ENCODE measurements at regions not wholly inside any gene's neighbourhood (a gene's known extent, or its start where the extent isn't known, plus 50 kb on each side); places are given as distances from the start of the nearest gene placed in this dataset.
A peak's percentile ranks its signal among the peaks of the same experiment; 100 is the strongest.

- Histone ChIP-seq H3K27ac (no peak overlapping the region), H3K4me3 (no peak overlapping the region)
These were observed 317.2 kb upstream of the KCNJ16 start for GRCh38 chr17:69757688-69758430.

GRCh38 chr17:69760562-69760961 lies 314.5 kb upstream of the KCNJ16 start:
- Histone ChIP-seq H3K4me3 (no peak overlapping the region), H3K27ac (no peak overlapping the region)

- H3K4me3 ChIP-seq: no peak overlapping the region
- no peak overlapping the region for H3K27ac ChIP-seq
These were observed 314.0 kb upstream of the KCNJ16 start for GRCh38 chr17:69761011-69761410.

GRCh38 chr17:69761767-69762321 lies 313.2 kb upstream of the KCNJ16 start:
- peak overlapping the region in 1 of 21 experiments; percentile 42 for H3K27ac ChIP-seq
- H3K4me3 ChIP-seq: no peak overlapping the region

- Histone ChIP-seq H3K27ac (peak overlapping the region in 1 of 21 experiments; percentile 42), H3K4me3 (no peak overlapping the region)
These were observed 312.7 kb upstream of the KCNJ16 start for GRCh38 chr17:69762359-69762758.

- Histone ChIP-seq H3K27ac (peak overlapping the region in 1 of 21 experiments; percentile 42), H3K4me3 (no peak overlapping the region)
These were observed 312.3 kb upstream of the KCNJ16 start for GRCh38 chr17:69762766-69763165.

GRCh38 chr17:69763503-69763902 lies 311.5 kb upstream of the KCNJ16 start:
- H3K27ac ChIP-seq: no peak overlapping the region
- H3K4me3 ChIP-seq: no peak overlapping the region

- no peak overlapping the region for H3K27ac ChIP-seq
- no peak overlapping the region for H3K4me3 ChIP-seq
These were observed 310.9 kb upstream of the KCNJ16 start for GRCh38 chr17:69764146-69764545.

- H3K27ac ChIP-seq: no peak overlapping the region
These were observed 306.0 kb upstream of the KCNJ16 start for GRCh38 chr17:69769050-69769449.

GRCh38 chr17:69773081-69773480 lies 301.9 kb upstream of the KCNJ16 start:
- Histone ChIP-seq H3K27ac (no peak overlapping the region), H3K4me3 (no peak overlapping the region)

More at GRCh38 chr17:69769050-69769449, 306.0 kb upstream of the KCNJ16 start:
- no peak overlapping the region for H3K4me3 ChIP-seq

- no peak overlapping the region for H3K4me3 ChIP-seq
- H3K27ac ChIP-seq: no peak overlapping the region
These were observed 295.4 kb upstream of the KCNJ16 start for GRCh38 chr17:69779378-69780214.

- Histone ChIP-seq H3K4me3 (no peak overlapping the region), H3K27ac (no peak overlapping the region)
These were observed 291.2 kb upstream of the KCNJ16 start for GRCh38 chr17:69783865-69784264.

GRCh38 chr17:69788957-69789356 lies 286.1 kb upstream of the KCNJ16 start:
- no peak overlapping the region for H3K27ac ChIP-seq
- H3K4me3 ChIP-seq: no peak overlapping the region

GRCh38 chr17:69796078-69796477 lies 278.9 kb upstream of the KCNJ16 start:
- Histone ChIP-seq H3K4me3 (no peak overlapping the region), H3K27ac (no peak overlapping the region)

- Histone ChIP-seq H3K4me3 (no peak overlapping the region), H3K27ac (no peak overlapping the region)
These were observed 274.2 kb upstream of the KCNJ16 start for GRCh38 chr17:69800870-69801269.

- no peak overlapping the region for H3K4me3 ChIP-seq
- no peak overlapping the region for H3K27ac ChIP-seq
These were observed 273.7 kb upstream of the KCNJ16 start for GRCh38 chr17:69801368-69801767.

- Histone ChIP-seq H3K27ac (no peak overlapping the region), H3K4me3 (no peak overlapping the region)
These were observed 272.8 kb upstream of the KCNJ16 start for GRCh38 chr17:69802045-69802740.

GRCh38 chr17:69809331-69809730 lies 265.7 kb upstream of the KCNJ16 start:
- Histone ChIP-seq H3K4me3 (no peak overlapping the region), H3K27ac (no peak overlapping the region)

- no peak overlapping the region for H3K4me3 ChIP-seq
- no peak overlapping the region for H3K27ac ChIP-seq
These were observed 264.6 kb upstream of the KCNJ16 start for GRCh38 chr17:69810326-69810965.
